Small intestine (tissue), 7 donors: ENCODE measurements at regions not wholly inside any gene's neighbourhood (a gene's known extent, or its start where the extent isn't known, plus 50 kb on each side); places are given as distances from the start of the nearest gene placed in this dataset.
"Not testable (repeated sequence)": the region's sequence is repeated elsewhere in the genome, so short reads cannot be mapped to it uniquely, and the experiment has no call there.

Experiments
- DNase-seq, 2 donors: peaks; one replicate each; pipeline versions ENCODE4 v3.0.0 to v3.0.0-alpha.2; 2013
- FAIRE-seq: peaks from 2 replicates; lab custom pipeline; 2012; peaks lifted over from hg19 to GRCh38; lab: Jason Lieb, UNC
- H3K27ac ChIP-seq, 3 donors: one replicate each; pipeline ENCODE4 v1.5.1; 2013; ENCODE audit warnings: low read length in 2 of 3, mild to moderate bottlenecking in 2 of 3, control low read depth in 1 of 3, inconsistent platforms in 1 of 3, low read depth in 1 of 3, moderate library complexity in 1 of 3
- H3K27me3 ChIP-seq, 3 donors: one replicate each; pipeline ENCODE4 v1.6.1; 2013; ENCODE audit warnings: low read length in 3 of 3, inconsistent platforms in 1 of 3; ENCODE audit not compliant: control insufficient read depth in 3 of 3, insufficient read depth in 3 of 3
- H3K36me3 ChIP-seq, 3 donors: one replicate each; pipeline ENCODE4 v1.6.1; 2013; ENCODE audit warnings: low read length in 3 of 3, inconsistent platforms in 1 of 3, low read depth in 1 of 3, mild to moderate bottlenecking in 1 of 3, moderate library complexity in 1 of 3; ENCODE audit not compliant: control insufficient read depth in 3 of 3, insufficient read depth in 2 of 3
- H3K4me1 ChIP-seq, 3 donors: one replicate each; pipeline ENCODE4 v1.6.1; 2013; ENCODE audit warnings: low read length in 2 of 3, inconsistent platforms in 1 of 3, low read depth in 1 of 3, mild to moderate bottlenecking in 1 of 3, moderate library complexity in 1 of 3; ENCODE audit not compliant: control insufficient read depth in 3 of 3, insufficient read depth in 2 of 3
- H3K4me3 ChIP-seq, 3 donors: one replicate each; pipeline ENCODE4 v1.5.1; 2013; ENCODE audit warnings: low read length in 3 of 3, control low read depth in 1 of 3, inconsistent platforms in 1 of 3, low read depth in 1 of 3, mild to moderate bottlenecking in 1 of 3, moderate library complexity in 1 of 3
- H3K9me3 ChIP-seq, 2 donors: one replicate each; pipeline ENCODE4 v1.6.1; 2013; ENCODE audit warnings: low read depth in 1 of 2, low read length in 1 of 2; ENCODE audit not compliant: control insufficient read depth in 2 of 2, insufficient read depth in 1 of 2
- WGBS, 3 donors: extraction: QIAGEN DNeasy Blood & Tissue Kit; methylation state at CpG; one replicate each; pipeline ENCODE4 v1.1.7; 2013; 5-methylcytosine and 5-hydroxymethylcytosine counted together
- donor health status: healthy with polysubstance abuse.
- donor health status: control.
- donor health status: control.
- donor health status: Bipolar disorder and iron deficiency.
- donor health status: healthy.

DNA sequence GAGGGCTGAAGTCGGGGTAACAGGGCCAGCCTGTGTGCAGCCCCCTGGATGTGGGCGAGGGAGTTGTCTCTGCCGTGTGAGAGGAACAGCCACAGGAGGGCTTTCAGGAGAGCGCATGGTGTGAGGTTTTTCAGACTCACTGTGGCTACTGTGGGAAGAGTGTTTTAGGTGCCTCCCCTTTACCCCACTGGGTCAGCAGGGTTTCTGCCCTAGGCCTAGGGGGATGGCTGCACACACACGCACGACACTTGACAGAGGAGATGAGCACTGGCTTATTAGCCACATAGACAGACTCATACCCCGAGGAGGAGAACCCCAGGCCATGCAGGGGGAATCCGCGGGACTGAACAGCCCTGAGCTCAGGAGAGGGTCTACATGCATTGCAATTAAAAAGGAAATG is 70.8 kb upstream of the GOLGA6L6 start:
- H3K27ac ChIP-seq, DNase-seq, H3K4me3 ChIP-seq, H3K9me3 ChIP-seq, H3K36me3 ChIP-seq, H3K27me3 ChIP-seq, H3K4me1 ChIP-seq, FAIRE-seq: not testable (repeated sequence)
- WGBS, 3 donors = 79 to 89% (median 83%) methylated on average over 8 to 9 of the region's 9 CpGs

DNA sequence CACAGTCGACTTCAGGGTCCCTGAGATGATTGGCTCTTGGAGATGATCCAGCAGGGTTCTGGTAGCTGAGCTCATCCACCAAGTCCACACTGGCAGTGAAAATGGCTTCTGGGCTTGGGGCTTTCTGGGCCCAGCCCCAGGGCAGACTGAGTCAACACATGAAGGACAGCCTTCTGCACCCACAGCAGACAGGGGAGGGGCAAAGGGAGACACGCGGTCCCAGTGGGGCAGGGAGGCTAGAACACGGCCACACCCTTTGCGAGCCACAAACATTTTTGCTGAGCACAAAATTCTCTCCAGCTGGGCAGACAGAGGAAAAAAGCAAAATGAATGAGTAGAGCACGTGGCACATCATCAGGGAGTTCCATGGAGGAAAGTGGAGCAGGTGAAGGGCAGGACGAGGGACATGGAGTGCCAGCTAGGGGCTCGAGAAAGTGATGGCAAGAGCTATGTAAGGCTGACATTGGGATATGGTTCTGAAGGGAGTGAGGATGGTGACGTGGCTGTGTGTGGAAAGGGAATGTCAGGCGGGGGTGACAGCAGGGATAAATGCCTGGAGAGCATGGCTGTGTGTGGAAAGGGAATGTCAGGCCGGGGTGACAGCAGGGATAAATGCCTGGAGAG is 70.2 kb upstream of the GOLGA6L6 start:
- not testable (repeated sequence) for H3K4me1 ChIP-seq, DNase-seq

DNA sequence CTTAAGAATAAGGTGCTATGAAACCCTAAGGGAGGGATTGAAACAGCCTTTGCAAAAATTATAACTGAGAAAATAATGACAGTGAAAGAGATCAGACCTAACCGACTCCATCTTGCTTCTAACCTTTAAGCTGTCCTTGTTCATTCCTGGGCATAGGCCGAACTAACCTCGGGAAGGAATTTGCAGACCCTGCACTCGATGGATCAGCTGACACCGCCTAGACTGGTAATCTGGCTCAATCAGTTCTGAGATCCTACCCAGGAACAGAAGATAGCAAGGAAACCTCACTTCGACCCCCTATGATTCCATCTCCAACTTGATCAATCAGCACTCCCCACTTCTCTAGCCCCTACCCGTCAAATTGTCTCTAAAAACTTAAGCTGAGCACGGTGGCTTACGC is 66.6 kb upstream of the GOLGA6L6 start:
- not testable (repeated sequence) for H3K27me3 ChIP-seq, H3K9me3 ChIP-seq, FAIRE-seq, H3K4me3 ChIP-seq, H3K36me3 ChIP-seq, H3K27ac ChIP-seq, DNase-seq, H3K4me1 ChIP-seq
- WGBS, 3 donors = 89 to 92% (median 90%) methylated on average over 4 to 5 of the region's 9 CpGs

More for the DNA sequence above, 70.2 kb upstream of the GOLGA6L6 start:
- not testable (repeated sequence) for H3K27me3 ChIP-seq, H3K36me3 ChIP-seq, H3K27ac ChIP-seq, H3K9me3 ChIP-seq, H3K4me3 ChIP-seq, FAIRE-seq
- WGBS, 3 donors = 60 to 67% (median 64%) methylated on average over 1 to 5 of the region's 11 CpGs

DNA sequence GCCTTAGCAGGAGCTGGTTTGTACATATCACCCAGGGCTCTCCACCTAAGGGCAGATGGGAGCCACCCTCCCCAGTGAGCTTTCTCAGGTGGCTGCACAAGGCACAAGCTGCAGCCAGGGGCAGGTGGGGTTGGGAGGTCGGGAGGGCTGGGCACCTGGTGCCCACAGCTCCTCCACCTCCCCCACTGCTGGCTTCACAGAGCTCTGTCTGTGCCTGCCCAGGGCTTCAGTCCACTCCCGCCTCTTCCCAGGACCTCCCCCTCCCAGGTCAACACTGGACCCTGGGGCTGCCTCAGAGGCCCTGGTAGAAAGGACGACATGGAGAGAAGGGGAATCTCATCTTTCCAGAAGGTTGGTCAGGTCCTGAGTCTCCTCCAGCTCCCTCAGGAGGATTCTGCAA is 55.6 kb upstream of the GOLGA6L6 start:
- not testable (repeated sequence) for DNase-seq, H3K27ac ChIP-seq, H3K4me3 ChIP-seq, H3K27me3 ChIP-seq, H3K4me1 ChIP-seq, H3K9me3 ChIP-seq, FAIRE-seq, H3K36me3 ChIP-seq
- WGBS, 3 donors = 37 to 63% (median 54%) methylated on average over 2 of the region's 3 CpGs

DNA sequence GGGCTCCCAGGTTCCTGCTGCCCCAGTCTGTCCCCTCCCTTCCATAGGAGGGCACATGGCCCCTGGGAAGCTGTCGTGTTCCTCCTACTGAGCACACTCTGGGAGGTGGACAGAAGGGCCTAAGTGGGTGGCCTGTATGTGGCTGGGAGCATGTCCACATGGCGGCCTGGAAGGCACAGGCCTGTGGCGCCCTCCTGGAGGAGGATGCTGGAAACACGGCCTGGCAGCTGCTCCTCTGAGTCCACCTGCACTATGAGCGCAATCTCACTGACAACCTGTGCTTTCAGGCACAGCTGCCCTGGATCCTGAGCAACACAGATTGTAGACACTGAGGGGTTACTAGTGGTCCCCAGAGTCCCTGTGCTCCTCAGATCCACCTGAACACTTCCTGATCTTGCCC is 52.6 kb upstream of the GOLGA6L6 start:
- H3K4me1 ChIP-seq, DNase-seq, H3K27me3 ChIP-seq, FAIRE-seq, H3K36me3 ChIP-seq, H3K4me3 ChIP-seq, H3K27ac ChIP-seq, H3K9me3 ChIP-seq: not testable (repeated sequence)
- WGBS, 3 donors = 82 to 89% methylated on average over 2 to 3 of the region's 5 CpGs; no CpG with 5 or more reads in 1 of the 3 donors

DNA sequence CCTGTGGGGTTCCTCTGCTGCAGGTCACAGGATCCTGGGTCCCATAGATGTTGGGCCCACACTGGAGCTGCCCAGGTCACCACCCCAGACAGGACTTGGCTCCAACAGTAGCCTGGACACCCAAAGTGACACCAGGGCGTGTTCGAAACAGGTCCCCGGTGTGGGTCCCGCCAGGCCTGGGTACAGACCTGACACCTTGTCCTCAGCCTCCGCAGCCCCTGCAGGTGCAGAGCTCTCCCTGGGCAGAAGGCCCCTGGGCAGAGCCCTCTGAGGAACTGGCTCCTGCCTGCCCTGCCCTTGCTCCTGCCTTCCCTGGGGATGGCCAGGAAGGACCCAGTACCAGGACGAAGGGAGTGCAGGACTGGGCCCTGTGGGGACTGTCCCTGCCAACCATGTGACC is 50.3 kb upstream of the GOLGA6L6 start:
- not testable (repeated sequence) for H3K4me1 ChIP-seq, H3K4me3 ChIP-seq, DNase-seq, H3K9me3 ChIP-seq, H3K27me3 ChIP-seq, FAIRE-seq, H3K36me3 ChIP-seq, H3K27ac ChIP-seq
- WGBS, 3 donors = 88 to 100% (median 90%) methylated on average over 1 to 5 of the region's 6 CpGs
